COR-L47 (cell line): ENCODE measurements at regions not wholly inside any gene's neighbourhood (a gene's known extent, or its start where the extent isn't known, plus 50 kb on each side); places are given as distances from the start of the nearest gene placed in this dataset.
A peak's percentile ranks its signal among the peaks of the same experiment; 100 is the strongest.
"Not testable (repeated sequence)": the region's sequence is repeated elsewhere in the genome, so short reads cannot be mapped to it uniquely, and the experiment has no call there.

Source experiments
- DNase-seq: peaks from one replicate; lab custom pipeline; 2025; lab: John Stamatoyannopoulos, UW

- no peak for DNase-seq
These were observed 203.8 kb downstream of the TPRG1 start for GRCh38 chr3:189375532-189375931.

GRCh38 chr3:189383630-189384029 is 211.9 kb downstream of the TPRG1 start:
- DNase-seq = no peak

- not testable (repeated sequence) for DNase-seq
These were observed 214.1 kb downstream of the TPRG1 start for GRCh38 chr3:189385880-189386279.

- DNase-seq = no peak
These were observed 215.0 kb downstream of the TPRG1 start for GRCh38 chr3:189386739-189387138.

- DNase-seq = no peak
These were observed 217.6 kb downstream of the TPRG1 start for GRCh38 chr3:189389346-189389745.

GRCh38 chr3:189393598-189393997 is 221.8 kb downstream of the TPRG1 start:
- no peak for DNase-seq

GRCh38 chr3:189394599-189395121 is 222.9 kb downstream of the TPRG1 start:
- peak; percentile 49 for DNase-seq

- no peak for DNase-seq
These were observed 224.1 kb downstream of the TPRG1 start for GRCh38 chr3:189395825-189396224.

- no peak for DNase-seq
These were observed 226.9 kb downstream of the TPRG1 start for GRCh38 chr3:189398656-189399055.

- no peak for DNase-seq
These were observed 229.4 kb downstream of the TPRG1 start for GRCh38 chr3:189401196-189401595.

GRCh38 chr3:189403194-189403593 is 228.0 kb upstream of the TP63 start:
- DNase-seq = no peak

GRCh38 chr3:189404024-189404423 is 227.2 kb upstream of the TP63 start:
- peak; percentile 80 for DNase-seq

GRCh38 chr3:189404797-189405484 is 226.2 kb upstream of the TP63 start:
- DNase-seq = no peak

GRCh38 chr3:189406148-189406547 is 225.0 kb upstream of the TP63 start:
- no peak for DNase-seq

GRCh38 chr3:189410522-189410921 is 220.7 kb upstream of the TP63 start:
- DNase-seq = no peak

GRCh38 chr3:189419038-189419437 is 212.2 kb upstream of the TP63 start:
- DNase-seq = no peak

- DNase-seq = no peak
These were observed 211.5 kb upstream of the TP63 start for GRCh38 chr3:189419683-189420082.

GRCh38 chr3:189424922-189425321 is 206.3 kb upstream of the TP63 start:
- DNase-seq = no peak

GRCh38 chr3:189429019-189429418 is 202.2 kb upstream of the TP63 start:
- no peak for DNase-seq

- no peak for DNase-seq
These were observed 201.0 kb upstream of the TP63 start for GRCh38 chr3:189430166-189430565.

GRCh38 chr3:189442257-189442656 is 188.9 kb upstream of the TP63 start:
- DNase-seq = not testable (repeated sequence)

GRCh38 chr3:189446959-189447560 is 184.1 kb upstream of the TP63 start:
- DNase-seq = no peak

- peak; percentile 39 for DNase-seq
These were observed 182.1 kb upstream of the TP63 start for GRCh38 chr3:189449084-189449483.

GRCh38 chr3:189455009-189455408 is 176.2 kb upstream of the TP63 start:
- no peak for DNase-seq
